Osteoblast (primary cell): ENCODE measurements at regions not wholly inside any gene's neighbourhood (a gene's known extent, or its start where the extent isn't known, plus 50 kb on each side); places are given as distances from the start of the nearest gene placed in this dataset.

ENCODE experiments used
- DNase-seq: peaks from one replicate; pipeline ENCODE4 v3.0.0; 2011; ENCODE audit warnings: low spot score, mixed read lengths; ENCODE audit not compliant: insufficient read length; ENCODE audit errors: missing footprints
- H2AFZ ChIP-seq: 2 replicates; pipeline ENCODE4 v1.6.0; 2011; ENCODE audit warnings: mild to moderate bottlenecking, low read length
- H3K27ac ChIP-seq: 2 replicates; pipeline ENCODE4 v1.5.1; 2011; ENCODE audit warnings: mild to moderate bottlenecking, low read depth, low read length, moderate library complexity
- H3K27me3 ChIP-seq: 2 replicates; pipeline ENCODE4 v1.6.0; 2012; ENCODE audit warnings: mild to moderate bottlenecking, control low read depth, inconsistent platforms, low read length, moderate library complexity; ENCODE audit not compliant: insufficient read depth
- H3K36me3 ChIP-seq: 2 replicates; pipeline ENCODE4 v1.5.1; 2011; ENCODE audit warnings: mild to moderate bottlenecking, low read length, control low read depth, moderate library complexity; ENCODE audit not compliant: insufficient read depth
- H3K4me1 ChIP-seq: 2 replicates; pipeline ENCODE4 v1.5.1; 2011; ENCODE audit warnings: mild to moderate bottlenecking, low read length, control low read depth, moderate library complexity; ENCODE audit not compliant: insufficient read depth
- H3K4me2 ChIP-seq: 2 replicates; pipeline ENCODE4 v1.6.0; 2011; ENCODE audit warnings: mild to moderate bottlenecking, low read length; ENCODE audit not compliant: insufficient read depth
- H3K4me3 ChIP-seq: fragments of 200-600 bp; sonication (generic); 3 replicates; pipeline ENCODE4 v1.5.1; 2012; ENCODE audit warnings: mild to moderate bottlenecking, low read length, inconsistent platforms; ENCODE audit not compliant: insufficient read depth
- H3K79me2 ChIP-seq: 2 replicates; pipeline ENCODE4 v1.6.0; 2012; ENCODE audit warnings: mild to moderate bottlenecking, low read length, control low read depth, inconsistent platforms; ENCODE audit not compliant: insufficient read depth
- H3K9me3 ChIP-seq: 2 replicates; pipeline ENCODE4 v1.5.1; 2011; ENCODE audit warnings: low read depth, low read length, control low read depth
- H4K20me1 ChIP-seq: 2 replicates; pipeline ENCODE4 v1.6.0; 2012; ENCODE audit warnings: mild to moderate bottlenecking, low read length, control low read depth; ENCODE audit not compliant: insufficient read depth
- TF ChIP-seq, protein P1 (sequence below): IDR thresholded peaks from 2 replicates; pipeline ENCODE4 v1.5.1; 2011; ENCODE audit warnings: mild to moderate bottlenecking, low read depth, low read length, moderate library complexity; ENCODE audit errors: extremely low read depth

- H3K9me3 ChIP-seq: peaks cover 6% of the 10 kb centered on the region
- no peaks in the 10 kb centered on the region for H3K4me1 ChIP-seq
- H3K79me2 ChIP-seq: no peaks in the 10 kb centered on the region
- no peak overlapping the region for H3K4me2 ChIP-seq
- TF ChIP-seq, protein P1, sequence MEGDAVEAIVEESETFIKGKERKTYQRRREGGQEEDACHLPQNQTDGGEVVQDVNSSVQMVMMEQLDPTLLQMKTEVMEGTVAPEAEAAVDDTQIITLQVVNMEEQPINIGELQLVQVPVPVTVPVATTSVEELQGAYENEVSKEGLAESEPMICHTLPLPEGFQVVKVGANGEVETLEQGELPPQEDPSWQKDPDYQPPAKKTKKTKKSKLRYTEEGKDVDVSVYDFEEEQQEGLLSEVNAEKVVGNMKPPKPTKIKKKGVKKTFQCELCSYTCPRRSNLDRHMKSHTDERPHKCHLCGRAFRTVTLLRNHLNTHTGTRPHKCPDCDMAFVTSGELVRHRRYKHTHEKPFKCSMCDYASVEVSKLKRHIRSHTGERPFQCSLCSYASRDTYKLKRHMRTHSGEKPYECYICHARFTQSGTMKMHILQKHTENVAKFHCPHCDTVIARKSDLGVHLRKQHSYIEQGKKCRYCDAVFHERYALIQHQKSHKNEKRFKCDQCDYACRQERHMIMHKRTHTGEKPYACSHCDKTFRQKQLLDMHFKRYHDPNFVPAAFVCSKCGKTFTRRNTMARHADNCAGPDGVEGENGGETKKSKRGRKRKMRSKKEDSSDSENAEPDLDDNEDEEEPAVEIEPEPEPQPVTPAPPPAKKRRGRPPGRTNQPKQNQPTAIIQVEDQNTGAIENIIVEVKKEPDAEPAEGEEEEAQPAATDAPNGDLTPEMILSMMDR: no peak
- no peaks in the 10 kb centered on the region for H3K36me3 ChIP-seq
- no peak for DNase-seq
- no peak overlapping the region for H3K4me3 ChIP-seq
- H3K27ac ChIP-seq: no peak overlapping the region
- no peaks in the 10 kb centered on the region for H4K20me1 ChIP-seq
- no peak overlapping the region for H2AFZ ChIP-seq
- no peaks in the 10 kb centered on the region for H3K27me3 ChIP-seq
These were observed 348.1 kb downstream of the BRD1 start for GRCh38 chr22:49479566-49479965.

- Histone ChIP-seq H4K20me1 (no peaks in the 10 kb centered on the region), H3K27ac (no peak overlapping the region), H3K36me3 (no peaks in the 10 kb centered on the region), H3K79me2 (no peaks in the 10 kb centered on the region), H3K9me3 (peaks cover 6% of the 10 kb centered on the region), H3K4me2 (no peak overlapping the region), H3K27me3 (no peaks in the 10 kb centered on the region), H3K4me3 (no peak overlapping the region), H2AFZ (no peak overlapping the region), H3K4me1 (no peaks in the 10 kb centered on the region)
- TF ChIP-seq, protein P1: no peak
- DNase-seq: no peak
These were observed 350.8 kb downstream of the BRD1 start for GRCh38 chr22:49476800-49477400.

DNA sequence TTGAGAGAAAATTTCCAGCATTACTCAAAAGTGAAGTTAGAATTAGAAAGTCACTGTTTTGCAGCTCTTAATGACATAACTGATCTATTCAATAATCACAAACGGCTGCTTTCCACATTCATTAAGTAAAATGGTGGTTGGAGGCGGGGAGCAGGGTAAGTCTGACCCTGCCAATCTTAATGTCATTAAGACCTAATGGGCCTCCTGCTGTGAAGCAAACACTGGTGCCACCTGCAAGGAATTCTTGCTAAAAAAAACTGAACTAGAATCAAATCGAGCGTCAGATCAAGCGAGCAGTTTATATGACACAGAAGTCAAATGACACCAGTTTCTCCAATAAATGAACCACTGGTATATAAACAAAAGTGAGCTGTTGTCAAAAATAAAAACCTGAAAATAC is 351.5 kb downstream of the BRD1 start:
- TF ChIP-seq, protein P1: no peak
- H3K27me3 ChIP-seq: no peaks in the 10 kb centered on the region
- H3K4me2 ChIP-seq: no peak overlapping the region
- H3K27ac ChIP-seq: no peak overlapping the region
- no peaks in the 10 kb centered on the region for H3K36me3 ChIP-seq
- H3K4me3 ChIP-seq: no peak overlapping the region
- no peaks in the 10 kb centered on the region for H3K79me2 ChIP-seq
- no peak overlapping the region for H2AFZ ChIP-seq
- DNase-seq: no peak
- no peaks in the 10 kb centered on the region for H4K20me1 ChIP-seq
- H3K9me3 ChIP-seq: peaks cover 6% of the 10 kb centered on the region
- no peaks in the 10 kb centered on the region for H3K4me1 ChIP-seq

DNA sequence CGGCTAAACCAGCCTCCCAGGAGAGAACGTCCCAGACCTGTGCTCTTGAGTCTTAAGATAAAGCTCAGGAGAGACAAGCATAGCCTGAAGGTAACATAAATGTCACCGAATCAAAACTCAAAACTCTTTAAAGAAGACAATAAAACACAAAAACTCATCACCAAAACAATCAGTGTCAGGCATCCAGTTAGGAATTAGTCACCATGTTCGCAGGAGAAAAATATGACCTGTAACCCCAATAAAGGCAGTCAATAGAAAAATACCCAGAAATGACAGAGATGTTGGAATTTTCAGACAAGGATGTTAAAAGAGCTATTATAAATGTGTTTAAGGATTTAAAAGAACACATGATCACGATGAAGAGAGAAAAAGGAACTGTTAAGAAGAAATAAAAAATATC is 352.4 kb downstream of the BRD1 start:
- H3K79me2 ChIP-seq: no peaks in the 10 kb centered on the region

More for the DNA sequence above, 352.4 kb downstream of the BRD1 start:
- no peak for DNase-seq
- Histone ChIP-seq H3K36me3 (no peaks in the 10 kb centered on the region), H3K27ac (no peak overlapping the region), H3K9me3 (peaks cover 6% of the 10 kb centered on the region), H3K27me3 (no peaks in the 10 kb centered on the region), H3K4me1 (no peaks in the 10 kb centered on the region), H3K4me3 (no peak overlapping the region), H4K20me1 (no peaks in the 10 kb centered on the region), H3K4me2 (no peak overlapping the region), H2AFZ (no peak overlapping the region)
- TF ChIP-seq, protein P1: no peak
